Neural cell (in vitro differentiated cells): ENCODE measurements at regions not wholly inside any gene's neighbourhood (a gene's known extent, or its start where the extent isn't known, plus 50 kb on each side); places are given as distances from the start of the nearest gene placed in this dataset.

Experiments
- CTCF ChIP-seq: fragments of 450-650 bp; IDR thresholded peaks from 2 replicates; pipeline ENCODE4 v1.5.1; 2014; ENCODE audit warnings: antibody characterized with exemption, mild to moderate bottlenecking, moderate library complexity; ENCODE audit not compliant: poor library complexity, severe bottlenecking
- SMC3 ChIP-seq: fragments of 450-650 bp; conservative IDR thresholded peaks from 2 replicates; pipeline ENCODE4 v1.6.1; 2014; ENCODE audit warnings: antibody characterized with exemption, mild to moderate bottlenecking, moderate library complexity; ENCODE audit not compliant: poor library complexity

GRCh38 chr15:54792526-54792925 lies 404.2 kb downstream of the RSL24D1 start:
- TF ChIP-seq CTCF (no peak), SMC3 (no peak)
